Upper lobe of right lung (tissue), 1 donor: ENCODE measurements at regions not wholly inside any gene's neighbourhood (a gene's known extent, or its start where the extent isn't known, plus 50 kb on each side); places are given as distances from the start of the nearest gene placed in this dataset.
A peak's percentile ranks its signal among the peaks of the same experiment; 100 is the strongest.

Source experiments
- ATAC-seq: fragments of 200-7000 bp; cut with Tn5 transposase; one replicate; pipeline ENCODE4 v1.9.1; 2020; ENCODE audit warnings: mild to moderate bottlenecking, moderate library complexity
- DNase-seq: peaks from one replicate; pipeline ENCODE4 v3.0.0-alpha.2; 2020
- H3K27ac ChIP-seq: fragments of 200-600 bp; one replicate; pipeline ENCODE4 v1.8.0; 2022
- H3K27me3 ChIP-seq: fragments of 200-600 bp; one replicate; pipeline ENCODE4 v1.8.0; 2022; ENCODE audit warnings: mild to moderate bottlenecking
- H3K36me3 ChIP-seq: fragments of 200-600 bp; one replicate; pipeline ENCODE4 v1.8.0; 2022
- H3K4me1 ChIP-seq: fragments of 200-600 bp; one replicate; pipeline ENCODE4 v1.8.0; 2022
- H3K4me3 ChIP-seq: fragments of 200-600 bp; one replicate; pipeline ENCODE4 v1.8.0; 2022; ENCODE audit warnings: mild to moderate bottlenecking
- H3K9me3 ChIP-seq: fragments of 200-600 bp; one replicate; pipeline ENCODE4 v1.8.0; 2022
- CTCF ChIP-seq: fragments of 200-600 bp; IDR thresholded peaks from one replicate; pipeline ENCODE4 v1.8.0; 2022; ENCODE audit warnings: antibody characterized with exemption
- intact Hi-C: fragments of 100-400 bp; cut with DNase I; formaldehyde crosslinking; loops from one replicate; pipeline ENCODE4 v1.11.0; 2022
- donor health status: DM: no; HTN: yes; CAD: no; lungs with severe emphysema.

GRCh38 chr15:70435872-70436271 is 327.5 kb downstream of the UACA start:
- no peaks in the 10 kb centered on the region for H3K36me3 ChIP-seq
- no peak for ATAC-seq
- DNase-seq = no peak
- intact Hi-C loops = no loop called here
- H3K27ac ChIP-seq = no peak overlapping the region
- H3K4me1 ChIP-seq = no peaks in the 10 kb centered on the region
- no peak overlapping the region for H3K4me3 ChIP-seq
- no peaks in the 10 kb centered on the region for H3K9me3 ChIP-seq
- no peak for TF ChIP-seq CTCF
- H3K27me3 ChIP-seq = no peaks in the 10 kb centered on the region

GRCh38 chr15:70435369-70435768 is 328.0 kb downstream of the UACA start:
- Histone ChIP-seq H3K9me3 (no peaks in the 10 kb centered on the region), H3K27ac (no peak overlapping the region), H3K36me3 (no peaks in the 10 kb centered on the region), H3K4me3 (no peak overlapping the region), H3K4me1 (no peaks in the 10 kb centered on the region), H3K27me3 (no peaks in the 10 kb centered on the region)
- DNase-seq (no peak), ATAC-seq (no peak)
- TF ChIP-seq CTCF = no peak
- intact Hi-C loops = no loop called here

- intact Hi-C loops = no loop called here
- Histone ChIP-seq H3K4me1 (no peaks in the 10 kb centered on the region), H3K27me3 (no peaks in the 10 kb centered on the region), H3K9me3 (no peaks in the 10 kb centered on the region), H3K36me3 (no peaks in the 10 kb centered on the region), H3K4me3 (no peak overlapping the region), H3K27ac (no peak overlapping the region)
- TF ChIP-seq CTCF = no peak
- ATAC-seq (no peak), DNase-seq (peak; percentile 12)
Observed at GRCh38 chr15:70433586-70434324, 329.6 kb downstream of the UACA start.

DNA sequence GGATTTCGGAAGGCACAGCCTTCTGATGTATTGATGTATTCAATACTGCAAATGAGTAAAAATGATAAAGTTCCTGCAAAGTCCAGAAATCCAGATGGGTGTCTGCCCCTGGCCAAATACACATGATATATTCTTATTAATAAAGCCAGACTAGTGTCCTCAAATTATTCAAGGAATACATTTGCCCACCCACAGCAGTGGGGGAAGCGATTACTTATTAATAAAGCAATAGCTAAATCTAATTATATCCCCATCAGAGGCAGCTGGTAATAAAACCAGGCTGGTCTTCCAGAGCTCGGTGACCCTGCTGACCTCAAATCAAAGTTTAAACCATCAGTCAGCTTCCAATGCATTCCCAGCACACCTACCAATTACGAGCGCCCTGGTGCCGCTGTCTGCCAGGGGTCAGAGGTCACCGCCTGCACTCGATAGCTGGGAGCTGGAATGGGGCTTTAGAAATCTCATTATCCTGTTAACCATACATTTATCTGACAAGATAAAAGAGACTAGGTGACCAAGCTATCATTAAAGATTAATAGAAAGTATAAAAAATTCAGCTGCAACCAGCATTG is 330.3 kb downstream of the UACA start:
- ATAC-seq (no peak), DNase-seq (no peak)
- Histone ChIP-seq H3K36me3 (no peaks in the 10 kb centered on the region), H3K27ac (no peak overlapping the region), H3K4me3 (no peak overlapping the region), H3K4me1 (no peaks in the 10 kb centered on the region), H3K9me3 (no peaks in the 10 kb centered on the region), H3K27me3 (no peaks in the 10 kb centered on the region)
- intact Hi-C loops = no loop called here
- no peak for TF ChIP-seq CTCF

GRCh38 chr15:70431854-70432253 is 331.5 kb downstream of the UACA start:
- Histone ChIP-seq H3K27ac (no peak overlapping the region), H3K9me3 (no peaks in the 10 kb centered on the region), H3K36me3 (no peaks in the 10 kb centered on the region), H3K4me3 (no peak overlapping the region), H3K27me3 (no peaks in the 10 kb centered on the region), H3K4me1 (no peaks in the 10 kb centered on the region)
- ATAC-seq (no peak), DNase-seq (no peak)
- TF ChIP-seq CTCF = no peak
- intact Hi-C loops = no loop called here
